ENCODE measurements at regions not wholly inside any gene's neighbourhood (a gene's known extent, or its start where the extent isn't known, plus 50 kb on each side); places are given as distances from the start of the nearest gene placed in this dataset.

GRCh38 chr11:120023551-120023950 is 114.4 kb downstream of the TRIM29 start:
- no peak for TF ChIP-seq CTCF (conservative IDR thresholded peaks at IDR 0.05)
- TF ChIP-seq EZH2 (IDR thresholded peaks at IDR 0.05; ENCODE audit: low read depth): no peak
